ENCODE measurements at regions not wholly inside any gene's neighbourhood (a gene's known extent, or its start where the extent isn't known, plus 50 kb on each side); places are given as distances from the start of the nearest gene placed in this dataset.

GRCh38 chr12:127509066-127509778 lies 757.7 kb upstream of the TMEM132C start:
- H4K20me1 ChIP-seq (ENCODE audit: low read depth, low read length) = no peaks in the 10 kb centered on the region
- H3K9me3 ChIP-seq (ENCODE audit: insufficient read depth, low read length) = no peaks in the 10 kb centered on the region
- TF ChIP-seq EZH2phosphoT487 (conservative IDR thresholded peaks at IDR 0.05; ENCODE audit: low read length) (no peak), CTCF (IDR thresholded peaks at IDR 0.05; ENCODE audit: insufficient read depth, low read length, poor library complexity, severe bottlenecking) (no peak)
- no peak overlapping the region for H3K9ac ChIP-seq (ENCODE audit: low read length)
- H3K27ac ChIP-seq (ENCODE audit: low read depth, low read length) = no peak overlapping the region
- no peak overlapping the region for H2AFZ ChIP-seq (ENCODE audit: low read depth, low read length, severe bottlenecking)
- no peaks in the 10 kb centered on the region for H3F3A ChIP-seq (ENCODE audit: insufficient read depth)
- no peak overlapping the region for H3K4me3 ChIP-seq (ENCODE audit: insufficient read depth, low read length, poor library complexity, severe bottlenecking)
- H3K4me2 ChIP-seq (ENCODE audit: low read depth, low read length, poor library complexity, severe bottlenecking) = no peak overlapping the region
- no peaks in the 10 kb centered on the region for H3K79me2 ChIP-seq (ENCODE audit: insufficient read depth, low read length)
- no peaks in the 10 kb centered on the region for H3K9me2 ChIP-seq (replicated peaks; ENCODE audit: insufficient read depth, low read length)
- H3K36me3 ChIP-seq (ENCODE audit: low read length) = no peaks in the 10 kb centered on the region
- H3K27me3 ChIP-seq (ENCODE audit: low read length) = no peaks in the 10 kb centered on the region

- Histone ChIP-seq H3K9me3 (ENCODE audit: insufficient read depth, low read length) (no peaks in the 10 kb centered on the region), H3K27ac (ENCODE audit: low read depth, low read length) (no peak overlapping the region), H3F3A (ENCODE audit: insufficient read depth) (no peaks in the 10 kb centered on the region), H3K9me2 (replicated peaks; ENCODE audit: insufficient read depth, low read length) (no peaks in the 10 kb centered on the region; the same call in 1 of the 2 replicates), H3K9ac (ENCODE audit: low read length) (no peak overlapping the region), H3K4me3 (ENCODE audit: insufficient read depth, low read length, poor library complexity, severe bottlenecking) (no peak overlapping the region), H2AFZ (ENCODE audit: low read depth, low read length, severe bottlenecking) (no peak overlapping the region), H4K20me1 (ENCODE audit: low read depth, low read length) (no peaks in the 10 kb centered on the region), H3K79me2 (ENCODE audit: insufficient read depth, low read length) (no peaks in the 10 kb centered on the region), H3K27me3 (ENCODE audit: low read length) (no peaks in the 10 kb centered on the region), H3K36me3 (ENCODE audit: low read length) (no peaks in the 10 kb centered on the region), H3K4me2 (ENCODE audit: low read depth, low read length, poor library complexity, severe bottlenecking) (no peak overlapping the region)
- no peak for TF ChIP-seq CTCF (IDR thresholded peaks at IDR 0.05; ENCODE audit: insufficient read depth, low read length, poor library complexity, severe bottlenecking)
- no peak for TF ChIP-seq EZH2phosphoT487 (conservative IDR thresholded peaks at IDR 0.05; ENCODE audit: low read length)
These were observed 751.0 kb upstream of the TMEM132C start for GRCh38 chr12:127515941-127516340.

- Histone ChIP-seq H3F3A (ENCODE audit: insufficient read depth) (no peaks in the 10 kb centered on the region), H3K9me3 (ENCODE audit: insufficient read depth, low read length) (no peaks in the 10 kb centered on the region), H3K4me2 (ENCODE audit: low read depth, low read length, poor library complexity, severe bottlenecking) (no peak overlapping the region), H3K4me3 (ENCODE audit: insufficient read depth, low read length, poor library complexity, severe bottlenecking) (no peak overlapping the region), H3K9me2 (replicated peaks; ENCODE audit: insufficient read depth, low read length) (no peaks in the 10 kb centered on the region; the same call in 1 of the 2 replicates), H3K27ac (ENCODE audit: low read depth, low read length) (no peak overlapping the region), H4K20me1 (ENCODE audit: low read depth, low read length) (no peaks in the 10 kb centered on the region), H3K36me3 (ENCODE audit: low read length) (no peaks in the 10 kb centered on the region), H3K79me2 (ENCODE audit: insufficient read depth, low read length) (no peaks in the 10 kb centered on the region), H3K27me3 (ENCODE audit: low read length) (no peaks in the 10 kb centered on the region), H3K9ac (ENCODE audit: low read length) (no peak overlapping the region), H2AFZ (ENCODE audit: low read depth, low read length, severe bottlenecking) (no peak overlapping the region)
- no peak for TF ChIP-seq EZH2phosphoT487 (conservative IDR thresholded peaks at IDR 0.05; ENCODE audit: low read length)
- TF ChIP-seq CTCF (IDR thresholded peaks at IDR 0.05; ENCODE audit: insufficient read depth, low read length, poor library complexity, severe bottlenecking) = no peak
These were observed 750.5 kb upstream of the TMEM132C start for GRCh38 chr12:127516467-127516866.
